HG02571 (cell line): ENCODE measurements at regions not wholly inside any gene's neighbourhood (a gene's known extent, or its start where the extent isn't known, plus 50 kb on each side); places are given as distances from the start of the nearest gene placed in this dataset.
A peak's percentile ranks its signal among the peaks of the same experiment; 100 is the strongest.

ENCODE experiments used
- ATAC-seq: cut with Tn5 transposase; IDR thresholded peaks from one replicate; pipeline ENCODE4 v1.9.1; 2021; ENCODE audit warnings: mild to moderate bottlenecking, moderate library complexity; ENCODE audit not compliant: unreplicated experiment

DNA sequence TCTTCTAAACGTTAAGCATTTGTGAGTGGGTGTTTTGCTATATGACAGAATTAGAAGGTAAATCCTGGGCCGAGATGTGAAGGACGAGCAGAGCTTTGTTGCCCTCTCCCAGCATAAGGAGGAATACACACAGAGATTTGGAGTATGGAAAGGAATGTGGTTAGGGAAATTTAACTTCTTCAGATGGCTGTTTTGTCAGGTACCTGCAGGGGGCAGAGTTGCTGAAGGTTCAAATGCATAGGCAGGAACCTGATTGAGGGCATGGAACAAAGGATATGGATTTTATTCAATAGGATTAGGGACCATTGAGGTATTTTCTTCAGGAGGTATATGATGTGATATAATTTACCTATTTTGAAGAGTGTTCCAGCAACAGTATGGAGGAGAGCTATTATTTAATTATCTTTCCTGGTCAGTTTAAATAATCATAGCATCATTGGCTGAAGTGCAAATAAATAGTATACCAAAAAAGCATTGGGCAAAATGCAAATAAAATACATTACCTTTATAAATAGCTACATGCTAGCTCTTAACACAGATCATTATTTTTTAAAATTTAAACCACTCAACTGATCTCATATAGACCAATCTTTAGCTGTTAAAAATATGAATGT lies 143.6 kb downstream of the SLIT2 start:
- ATAC-seq: no peak

DNA sequence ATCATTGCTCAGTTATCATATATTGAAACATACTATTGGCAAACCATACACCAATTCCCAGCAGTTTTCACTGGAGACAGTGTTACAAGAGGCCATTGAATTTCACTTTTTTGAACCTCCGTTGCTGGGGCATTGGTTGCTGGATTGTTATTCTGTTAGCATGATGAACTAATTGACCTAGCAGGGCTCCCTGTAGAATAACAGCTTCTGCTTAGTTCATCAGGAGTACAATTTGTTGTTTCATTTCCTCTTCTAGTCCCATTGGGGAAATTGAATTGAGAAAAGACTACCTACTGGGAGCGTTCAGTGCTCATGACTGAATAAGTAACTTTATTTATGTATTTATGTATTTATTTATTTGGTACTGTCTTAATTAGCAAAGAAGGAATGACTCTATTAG lies 151.6 kb downstream of the SLIT2 start:
- no peak for ATAC-seq

DNA sequence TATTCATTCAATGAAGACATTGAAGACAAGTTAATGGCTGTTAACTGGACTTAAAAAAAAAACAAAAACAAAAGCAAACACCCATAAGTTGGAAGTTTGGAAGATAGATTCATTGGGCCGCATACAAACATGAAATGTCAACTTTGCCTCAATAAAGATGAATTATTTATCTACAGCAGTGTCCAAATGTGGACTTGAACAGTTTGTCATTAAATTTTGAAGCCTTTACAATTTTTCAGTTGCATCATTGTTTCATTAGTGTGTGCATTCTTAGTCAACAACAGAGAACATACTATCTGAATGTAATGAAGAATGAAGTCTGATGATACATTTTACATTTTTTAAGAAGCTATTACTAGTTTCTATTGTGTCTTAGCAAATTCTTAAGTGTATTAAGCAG lies 152.1 kb downstream of the SLIT2 start:
- ATAC-seq: no peak

DNA sequence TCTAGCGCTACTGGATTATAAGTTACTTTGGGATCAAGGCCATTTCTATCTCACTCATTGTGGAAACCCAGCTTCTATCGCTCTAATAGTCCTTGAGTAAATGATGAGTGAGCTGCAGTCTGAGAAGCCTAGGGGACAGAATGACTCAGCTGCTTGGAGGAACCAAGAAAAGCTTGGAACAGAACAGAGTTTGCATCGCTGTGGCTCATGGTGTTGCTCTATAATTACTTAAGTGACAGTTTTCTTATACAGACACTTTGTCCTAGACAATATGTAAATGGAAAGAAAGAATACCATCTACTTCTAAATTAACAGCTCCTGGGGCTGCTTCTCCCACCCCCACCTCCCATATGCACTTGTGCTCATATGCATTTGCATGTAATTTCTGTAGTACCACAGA lies 156.9 kb downstream of the SLIT2 start:
- no peak for ATAC-seq

DNA sequence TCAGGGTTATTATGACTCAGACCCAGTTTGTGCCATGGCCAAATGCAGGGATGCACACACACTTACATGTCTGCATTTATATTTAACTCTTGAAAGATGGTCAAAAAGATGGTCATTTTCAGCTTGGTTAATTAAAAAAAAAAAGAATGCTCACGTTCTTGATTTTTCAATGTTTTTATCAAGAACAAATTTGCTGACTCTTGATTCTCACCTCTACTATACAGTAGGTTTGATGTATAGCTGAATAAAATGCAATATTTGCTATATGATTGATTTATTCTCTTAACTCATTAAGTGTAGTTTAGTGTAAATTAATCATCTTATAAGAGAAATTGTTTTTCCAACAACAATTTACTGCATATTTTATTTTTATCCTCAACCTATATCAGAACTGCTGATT lies 160.4 kb downstream of the SLIT2 start:
- ATAC-seq: no peak

DNA sequence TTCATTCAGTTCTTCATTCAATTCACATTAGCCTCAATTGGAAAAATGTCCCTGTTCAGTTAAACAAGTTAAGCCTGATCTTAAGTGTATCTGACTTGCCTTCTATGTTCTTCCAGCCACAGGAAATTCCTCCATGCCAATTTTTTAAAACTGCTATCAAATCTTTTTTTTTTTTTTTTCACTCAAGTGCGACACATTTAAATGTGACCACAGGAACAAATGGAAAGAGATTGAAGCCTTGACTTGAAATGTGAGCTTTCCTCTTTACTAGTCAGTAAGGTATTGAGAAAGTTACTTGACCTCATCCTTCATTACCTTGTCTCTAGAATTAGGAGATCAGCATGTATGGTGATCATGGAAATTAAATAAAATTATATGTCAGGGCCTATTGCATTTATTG lies 165.1 kb downstream of the SLIT2 start:
- ATAC-seq: no peak

DNA sequence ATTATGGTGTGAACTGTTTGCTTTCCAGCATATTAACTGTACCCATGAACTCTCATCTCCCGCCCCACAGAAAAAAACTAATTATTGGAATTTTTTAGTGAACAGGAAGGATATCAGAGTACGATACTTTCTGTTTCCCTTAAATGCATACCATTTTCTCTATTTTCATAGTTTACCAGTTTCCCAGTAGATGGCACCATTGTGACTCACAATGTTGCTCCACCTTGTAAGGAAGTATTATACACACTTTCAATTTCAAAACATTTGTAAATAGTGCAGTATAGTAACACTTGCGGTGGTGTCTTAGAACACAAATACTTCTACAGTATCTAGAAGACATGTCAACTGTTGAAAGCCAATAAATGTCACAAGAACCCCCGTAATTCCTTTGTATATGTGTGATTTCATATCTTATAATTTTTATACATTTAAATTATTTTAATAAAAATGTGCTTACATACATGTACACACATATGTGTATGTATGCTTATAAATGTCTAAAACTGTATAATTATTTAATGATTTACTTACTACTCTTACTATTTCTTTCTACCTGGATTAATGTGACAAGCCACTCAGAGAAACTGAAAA lies 167.3 kb downstream of the SLIT2 start:
- peak; percentile 96 for ATAC-seq

DNA sequence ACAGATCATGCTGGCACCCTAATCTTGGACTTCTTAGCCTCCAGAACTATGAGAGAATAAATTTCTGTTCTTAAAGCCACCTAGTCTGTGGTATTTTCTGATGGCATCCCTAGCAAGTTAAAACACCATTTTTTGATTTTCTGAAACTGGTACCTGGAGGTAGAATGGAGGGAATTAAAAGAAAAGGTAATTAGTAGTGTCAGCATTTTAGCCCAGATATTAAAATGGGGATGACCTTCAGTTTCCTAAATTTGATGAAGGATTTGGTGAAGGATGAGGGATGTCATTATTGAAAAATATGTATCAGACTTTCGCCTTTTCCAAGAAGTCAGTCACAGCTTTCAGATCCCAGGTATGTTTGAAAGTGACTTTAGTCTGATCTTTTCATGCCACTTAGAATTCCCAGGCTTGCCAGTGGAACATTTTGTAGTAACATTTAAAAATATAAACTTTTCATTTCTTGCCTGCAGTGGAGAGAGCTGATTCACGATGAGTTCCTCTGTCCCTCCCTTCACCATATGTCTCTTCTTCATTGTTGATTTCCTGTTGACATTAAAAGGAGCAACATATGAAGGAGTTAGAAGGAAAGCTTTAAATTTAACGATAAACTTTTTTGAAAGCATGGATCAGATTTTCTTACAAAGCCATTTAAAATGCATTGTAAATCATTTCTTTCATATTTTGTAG lies 169.4 kb downstream of the SLIT2 start:
- no peak for ATAC-seq

DNA sequence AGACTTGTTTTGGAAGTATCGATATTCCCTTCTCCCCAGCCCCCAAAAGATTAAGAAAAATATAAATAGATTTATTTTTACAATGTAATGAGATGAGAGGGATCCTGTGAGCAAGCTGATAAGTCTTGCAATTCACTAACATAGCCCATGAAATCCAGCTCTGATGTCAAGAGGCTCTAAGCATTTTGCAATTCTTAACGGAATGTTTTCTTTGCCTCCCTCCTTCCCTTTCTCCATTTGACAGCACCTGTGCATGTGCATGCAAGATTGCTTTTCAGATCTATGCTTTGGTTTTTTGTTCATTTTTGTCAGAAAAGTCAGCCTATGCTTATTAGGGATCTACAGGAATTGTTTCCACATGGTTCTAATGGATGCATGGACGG lies 169.9 kb downstream of the SLIT2 start:
- ATAC-seq: no peak

DNA sequence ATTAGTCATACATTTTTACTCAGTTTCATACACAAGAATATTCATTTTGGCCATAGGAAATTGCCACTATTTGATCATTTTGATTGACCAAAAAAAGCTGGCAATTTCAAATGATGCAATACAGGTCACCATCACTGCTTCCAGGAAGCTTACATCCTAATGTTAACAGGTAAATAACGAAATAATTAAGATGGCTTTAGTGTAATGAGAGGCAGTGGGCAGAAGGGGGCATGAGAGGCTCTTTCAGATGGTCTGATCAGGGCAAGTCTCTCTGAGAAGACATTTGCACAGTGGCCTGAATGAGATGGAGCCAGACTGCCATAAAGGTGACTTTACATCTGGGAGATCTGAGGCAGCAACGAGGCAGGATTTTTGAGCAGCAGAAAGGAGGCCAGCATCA lies 170.7 kb downstream of the SLIT2 start:
- ATAC-seq: peak; percentile 65

DNA sequence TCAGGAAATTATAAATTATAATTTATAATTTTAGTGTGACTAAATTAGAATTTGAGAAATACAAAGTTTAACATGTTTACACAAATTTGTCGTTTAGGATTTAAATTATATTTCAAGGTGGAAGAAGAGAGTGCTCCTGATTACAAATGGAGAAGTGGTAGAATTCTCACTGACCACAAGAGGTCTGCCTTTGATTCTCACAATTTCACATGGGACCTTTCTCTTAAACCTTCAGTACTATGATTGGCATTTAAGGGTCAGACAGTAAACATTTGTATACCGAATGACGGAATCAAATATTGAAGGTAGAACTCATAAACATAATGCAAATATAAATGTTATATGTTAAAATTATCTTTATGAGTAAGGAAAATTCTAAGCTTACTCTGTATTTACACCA lies 171.7 kb downstream of the SLIT2 start:
- no peak for ATAC-seq

DNA sequence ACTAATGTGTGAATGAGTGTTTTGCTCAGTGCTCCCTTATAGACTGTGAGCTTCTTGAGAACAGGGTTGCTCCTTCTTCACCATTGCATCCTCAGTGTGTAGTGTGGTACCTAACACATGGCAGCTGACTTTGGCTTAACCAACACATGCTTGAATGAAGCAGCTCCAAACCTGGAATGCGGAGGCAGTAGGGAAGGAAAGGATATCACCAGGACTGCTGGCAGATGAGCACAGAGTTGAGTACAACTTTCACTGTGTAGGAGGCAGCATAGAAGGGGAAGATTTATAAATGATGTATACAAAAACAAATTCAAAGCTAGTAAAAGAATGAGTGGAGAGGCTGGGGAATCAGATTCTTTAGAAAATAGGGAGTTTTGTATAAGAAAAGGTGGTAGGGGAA lies 174.3 kb downstream of the SLIT2 start:
- no peak for ATAC-seq

DNA sequence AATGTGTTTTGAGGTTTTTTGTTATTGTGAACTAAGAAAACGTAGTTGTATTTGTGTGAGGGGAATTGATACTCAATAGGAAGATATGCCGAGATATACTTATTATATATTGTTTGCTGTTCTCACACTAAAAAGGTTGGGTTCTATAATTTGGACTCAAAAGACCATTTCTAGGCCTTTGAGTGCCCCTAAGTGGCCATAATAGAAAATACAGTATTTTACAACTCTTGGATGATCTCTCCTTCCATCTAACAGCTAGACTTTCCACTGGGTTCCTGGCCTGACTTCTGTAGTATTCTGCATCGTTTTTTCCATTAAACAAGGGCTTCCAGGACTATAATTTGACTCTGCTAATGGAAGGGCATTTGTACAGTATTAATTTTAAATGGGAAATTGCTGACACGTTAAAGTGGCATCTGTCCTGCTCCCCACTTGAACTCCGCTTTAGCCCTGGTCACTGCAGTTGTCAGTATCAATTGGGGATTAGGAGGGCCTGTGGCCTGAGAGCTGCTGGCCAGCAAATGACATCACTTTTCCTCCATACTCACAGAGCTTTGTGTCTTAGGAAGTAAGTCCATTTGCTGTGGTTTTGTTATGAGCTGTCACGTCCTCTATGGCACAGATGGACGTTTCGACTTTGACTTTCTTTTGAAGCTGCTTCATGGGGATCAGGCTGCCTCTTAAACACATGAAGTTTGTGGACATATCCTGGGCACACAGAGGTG lies 176.9 kb downstream of the SLIT2 start:
- ATAC-seq: no peak

DNA sequence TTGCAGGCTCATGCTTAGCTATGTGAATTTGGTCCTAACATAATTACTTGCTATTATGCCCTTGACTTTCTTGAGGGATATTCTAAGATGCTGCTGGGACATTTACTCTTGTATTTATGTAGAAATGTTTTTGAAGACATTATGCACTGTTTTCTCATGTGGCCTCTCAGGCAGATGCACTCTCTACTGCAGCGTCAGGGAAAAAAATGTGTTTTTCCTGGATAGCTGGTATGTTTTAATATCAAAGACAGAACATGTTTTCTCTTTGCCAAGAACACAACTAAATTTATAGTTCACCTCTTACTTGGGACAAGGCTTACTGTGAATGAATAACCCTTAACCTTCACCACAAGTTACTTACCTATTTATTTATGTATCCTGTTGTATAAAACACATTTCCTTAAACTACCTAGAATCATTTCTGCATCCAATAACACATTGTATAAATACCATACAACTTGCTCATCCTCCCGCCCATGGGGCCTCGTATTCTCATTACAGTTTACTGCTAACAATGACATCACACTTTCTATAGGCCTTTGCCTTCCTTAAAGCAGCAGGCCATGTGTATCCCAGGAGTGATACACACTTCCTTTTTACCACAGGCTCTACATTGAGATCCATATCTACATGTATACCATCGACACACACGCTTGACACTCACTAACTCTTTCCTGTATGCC lies 178.7 kb downstream of the SLIT2 start:
- ATAC-seq: no peak

DNA sequence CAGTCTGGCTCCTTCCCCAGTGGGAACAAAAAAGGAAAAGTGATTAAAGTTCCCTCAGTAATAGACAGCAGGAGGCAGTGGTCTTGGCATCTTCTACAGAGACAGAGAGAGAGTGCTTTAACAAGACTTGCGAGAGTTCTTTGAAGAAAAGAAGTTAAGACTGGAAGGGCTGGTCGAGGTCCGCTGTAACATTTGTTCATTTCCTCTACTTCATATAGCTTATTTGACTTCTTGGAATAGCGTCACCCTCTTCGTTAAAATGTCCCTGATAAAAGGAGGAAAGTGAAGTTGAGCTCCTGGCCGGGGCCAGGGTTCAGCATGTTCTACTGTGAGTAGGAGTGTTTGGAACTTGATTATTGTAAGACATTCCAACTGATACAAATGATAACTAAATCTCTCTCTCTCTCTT lies 179.8 kb downstream of the SLIT2 start:
- no peak for ATAC-seq

DNA sequence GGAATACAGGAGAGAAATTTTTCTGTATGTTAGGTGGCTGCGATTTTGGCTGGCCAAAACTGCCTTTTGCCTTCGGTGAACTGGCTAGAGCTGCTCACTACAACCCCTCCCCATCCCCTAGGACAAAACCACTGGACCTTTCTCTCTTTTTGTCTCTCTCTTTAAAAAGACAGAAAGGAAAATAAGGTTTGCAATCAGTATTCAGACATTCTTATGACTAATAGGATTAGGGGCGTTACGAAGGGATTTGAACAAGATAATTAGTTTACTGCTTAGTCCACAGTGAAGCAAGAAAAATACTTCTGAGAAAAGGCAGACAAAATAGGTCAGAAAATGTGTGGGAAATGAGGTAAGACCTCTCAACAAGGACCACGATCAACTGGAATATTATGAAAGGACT lies 180.4 kb downstream of the SLIT2 start:
- ATAC-seq: no peak

DNA sequence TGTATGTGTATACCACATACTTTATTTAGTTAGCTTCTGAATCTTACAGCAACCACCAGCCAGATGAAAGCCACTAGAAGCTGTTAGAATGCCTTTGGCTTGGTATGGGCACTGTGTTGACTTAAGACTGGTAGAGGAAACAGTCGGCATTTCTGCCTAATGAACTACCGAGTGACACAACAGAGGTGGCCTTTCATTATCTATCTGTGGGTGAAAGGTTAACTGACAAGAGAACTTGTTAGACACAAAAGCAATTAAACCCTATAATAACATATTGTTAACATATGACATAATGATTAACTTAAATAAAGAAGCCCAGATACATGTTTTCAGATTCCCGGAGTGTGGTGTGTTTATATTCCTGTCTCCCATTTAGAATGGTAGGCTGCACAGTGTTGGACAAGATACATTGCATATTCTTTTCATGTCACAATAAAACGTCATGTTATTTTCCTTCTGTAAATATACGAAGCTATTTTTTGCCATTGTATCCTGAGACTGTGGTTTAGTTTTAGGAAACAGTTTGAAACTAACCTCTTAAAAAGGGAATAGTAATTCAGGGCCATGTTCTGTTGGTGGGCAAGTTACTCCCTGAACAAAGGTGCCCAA lies 181.5 kb downstream of the SLIT2 start:
- ATAC-seq: no peak

DNA sequence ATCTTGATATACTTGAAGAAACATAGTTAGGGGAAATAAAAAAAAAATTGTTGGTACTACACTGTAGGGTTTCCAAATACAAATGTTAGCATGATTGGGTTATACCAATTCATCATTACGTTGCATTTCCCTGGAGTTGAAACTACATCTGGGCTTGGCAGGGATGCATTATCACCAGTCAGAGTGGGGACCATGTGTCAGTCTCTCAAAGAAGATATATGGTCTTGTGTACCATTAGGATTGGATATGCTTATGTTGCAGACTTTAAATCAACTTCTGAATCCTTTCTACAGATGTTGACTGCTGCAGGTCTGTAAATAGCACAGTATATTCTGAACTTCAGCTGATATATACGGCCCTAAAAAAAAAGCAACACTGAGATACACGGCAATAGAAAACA lies 188.5 kb downstream of the SLIT2 start:
- ATAC-seq: no peak

DNA sequence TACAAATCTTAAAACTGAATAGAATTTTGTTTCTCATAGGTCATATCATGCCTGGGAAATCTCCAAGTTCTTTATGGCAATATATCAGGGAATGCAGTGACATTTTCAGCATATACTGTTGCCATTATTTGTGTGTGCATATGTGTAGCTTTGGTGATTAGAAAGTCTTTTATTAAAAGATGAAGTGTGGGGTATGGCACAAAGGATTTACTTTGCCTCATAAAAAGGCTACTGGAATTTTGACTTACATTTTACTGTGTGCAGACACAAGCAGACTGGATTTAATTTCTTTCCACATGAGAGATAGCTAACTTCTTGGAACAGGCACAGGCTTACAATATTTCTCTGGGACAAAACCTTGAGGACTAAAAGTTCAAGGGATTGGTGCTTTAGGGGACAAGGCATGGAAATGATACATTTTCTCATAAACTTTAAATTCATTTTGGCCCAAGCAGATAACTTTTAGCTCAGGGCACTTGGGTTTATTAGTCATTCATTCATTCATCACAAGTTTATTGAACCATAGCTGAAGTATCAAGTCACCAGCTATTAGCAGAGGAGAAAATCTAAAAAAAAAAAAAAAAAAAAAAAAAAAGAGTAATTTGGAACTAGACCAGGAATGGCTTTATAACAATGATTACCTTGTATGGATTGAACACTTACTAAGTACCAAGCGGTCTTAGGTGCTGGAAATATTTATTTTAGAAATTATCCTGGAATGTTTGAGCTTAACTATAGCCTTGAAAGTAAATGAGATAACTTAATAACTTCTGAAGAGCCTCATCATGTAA lies 191.5 kb downstream of the SLIT2 start:
- no peak for ATAC-seq
